ENCODE measurements at regions not wholly inside any gene's neighbourhood (a gene's known extent, or its start where the extent isn't known, plus 50 kb on each side); places are given as distances from the start of the nearest gene placed in this dataset.

DNA sequence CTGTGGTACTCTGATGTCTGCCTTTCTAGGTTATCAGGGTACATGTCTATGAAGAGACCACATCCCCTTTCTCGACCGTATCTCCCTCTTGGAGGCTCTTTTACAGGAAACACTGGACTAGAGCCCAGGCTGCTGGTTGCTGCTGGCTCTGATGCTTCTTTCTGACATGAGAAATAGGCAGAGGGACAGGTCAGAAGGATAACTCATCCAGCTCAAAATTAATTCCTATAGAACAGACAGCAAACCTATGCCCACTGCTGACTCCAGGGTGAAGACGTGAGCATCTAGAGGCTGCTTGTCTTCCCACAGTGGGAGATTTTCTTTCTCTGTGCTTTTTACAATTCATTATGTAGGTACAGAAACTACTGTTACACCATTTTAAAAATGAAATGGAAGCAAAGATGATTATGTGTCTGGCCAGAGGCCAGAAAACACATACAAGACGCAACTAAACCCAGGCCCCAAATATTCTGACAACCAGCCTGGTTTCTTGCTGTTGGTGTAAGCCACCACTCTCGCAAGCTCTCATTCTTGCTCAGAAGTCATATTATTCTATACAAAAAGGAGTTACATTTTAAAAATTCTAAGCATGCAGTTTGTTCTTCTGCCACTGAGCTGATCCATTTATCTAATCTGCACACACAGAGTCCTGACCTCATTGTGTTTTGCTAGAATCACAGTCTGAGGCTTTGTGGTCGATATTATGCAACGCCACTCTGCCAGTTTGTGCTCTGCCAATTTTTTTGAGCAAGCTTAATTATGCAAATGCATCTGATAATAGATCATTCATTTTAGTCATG, 424.3 kb downstream of the KIF20B start:
- no peak for DNase-seq (ENCODE audit: low spot score)

DNA sequence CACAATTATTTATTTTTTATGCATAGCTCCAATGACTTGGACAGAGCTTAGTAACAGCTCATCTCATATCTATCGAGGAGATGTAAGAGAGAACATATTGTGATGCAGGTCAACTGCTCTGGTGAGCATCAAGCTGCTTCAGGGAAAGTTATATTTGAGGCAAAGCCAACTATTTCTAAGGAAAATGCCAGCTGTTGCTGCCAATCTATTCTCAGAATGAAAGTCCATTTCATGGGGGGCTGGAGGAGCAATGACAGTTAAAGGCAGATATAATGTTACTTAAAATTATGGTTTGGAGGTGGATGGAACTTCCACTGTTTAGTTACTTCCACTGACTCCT, 424.8 kb downstream of the KIF20B start:
- DNase-seq (ENCODE audit: low spot score) = no peak

DNA sequence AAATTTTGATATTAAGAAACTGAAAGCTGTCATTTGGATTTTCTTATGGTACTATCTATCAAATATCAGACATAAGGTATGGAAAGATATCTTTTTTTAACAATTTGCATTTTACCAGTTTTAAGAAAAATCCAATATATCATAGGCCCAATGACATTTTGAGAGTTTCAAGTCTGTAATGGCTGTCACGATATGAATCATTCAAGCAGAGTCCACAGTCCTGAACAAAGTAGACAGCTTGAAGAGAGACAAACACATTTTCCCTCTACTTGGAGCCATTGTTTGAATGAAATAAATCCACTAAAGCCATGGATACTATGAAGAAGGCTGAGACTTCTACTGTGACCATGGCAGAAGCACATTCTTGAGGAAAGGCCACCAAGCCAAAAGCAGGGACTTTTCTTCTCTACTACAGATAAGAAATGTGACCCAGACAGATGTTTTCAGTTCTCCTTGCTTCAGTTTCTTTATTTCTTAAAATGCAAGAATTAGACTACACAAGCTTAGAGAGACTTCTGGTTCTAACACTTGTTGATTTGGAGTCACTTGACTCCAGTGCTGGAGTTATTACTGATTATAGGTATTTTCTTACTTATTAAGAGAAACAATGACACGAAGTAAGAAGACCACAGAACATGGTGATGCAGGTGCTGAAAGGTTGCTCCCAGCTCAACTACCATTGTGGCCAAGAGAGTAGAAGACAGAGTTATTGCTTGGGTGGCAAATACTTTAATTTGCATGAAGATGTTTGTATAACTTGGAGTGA, 429.1 kb downstream of the KIF20B start:
- no peak for DNase-seq (ENCODE audit: low spot score)

GRCh38 chr10:90133606-90134005, 432.2 kb downstream of the KIF20B start:
- no peak for DNase-seq (ENCODE audit: low spot score)

- no peak for DNase-seq (ENCODE audit: low spot score)
Observed at GRCh38 chr10:90136731-90137316, 435.4 kb downstream of the KIF20B start.

GRCh38 chr10:90138844-90139243, 437.5 kb downstream of the KIF20B start:
- no peak for DNase-seq (ENCODE audit: low spot score)

- no peak for DNase-seq (ENCODE audit: low spot score)
Observed at GRCh38 chr10:90141791-90142190, 440.4 kb downstream of the KIF20B start.

GRCh38 chr10:90143937-90144336, 442.5 kb downstream of the KIF20B start:
- DNase-seq (ENCODE audit: low spot score) = no peak

DNA sequence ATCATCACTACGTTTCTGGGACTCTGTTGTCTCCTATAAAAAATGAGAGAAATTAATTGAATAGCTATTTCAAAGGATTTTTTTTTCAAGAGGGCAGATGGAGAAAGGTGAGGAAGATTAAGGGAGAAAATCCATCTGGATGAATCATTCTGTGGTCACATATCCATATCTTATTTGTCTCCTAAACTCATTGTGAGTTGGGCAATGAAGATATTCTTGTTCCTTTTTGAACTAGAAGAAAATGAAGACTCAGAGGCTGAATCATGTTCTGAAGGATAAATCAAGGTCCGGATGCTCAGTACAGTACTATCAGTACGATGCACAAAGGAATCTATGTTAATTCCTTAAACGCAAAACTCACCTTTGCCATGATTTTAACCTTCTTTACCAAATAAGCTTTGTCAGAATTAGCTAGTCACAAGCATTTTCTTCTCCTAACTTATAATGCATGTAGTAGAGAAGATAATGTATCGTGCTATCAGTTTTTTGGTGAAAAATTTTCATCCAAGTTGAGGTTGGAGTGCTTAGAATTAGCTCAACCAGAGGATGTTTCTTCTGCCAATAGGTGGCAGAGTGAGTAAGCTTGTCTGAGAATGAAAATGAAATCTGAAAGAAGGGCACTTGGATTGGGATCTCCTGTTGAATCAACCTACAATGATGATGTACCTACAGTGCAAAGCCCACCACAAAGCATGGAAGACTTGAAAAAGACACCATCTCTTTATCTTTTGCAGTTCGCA, 446.9 kb downstream of the KIF20B start:
- no peak for DNase-seq (ENCODE audit: low spot score)

- no peak for DNase-seq (ENCODE audit: low spot score)
Observed at GRCh38 chr10:90149563-90149962, 448.2 kb downstream of the KIF20B start.

- DNase-seq (ENCODE audit: low spot score) = no peak
Observed at GRCh38 chr10:90162271-90162853, 461.0 kb downstream of the KIF20B start.

DNA sequence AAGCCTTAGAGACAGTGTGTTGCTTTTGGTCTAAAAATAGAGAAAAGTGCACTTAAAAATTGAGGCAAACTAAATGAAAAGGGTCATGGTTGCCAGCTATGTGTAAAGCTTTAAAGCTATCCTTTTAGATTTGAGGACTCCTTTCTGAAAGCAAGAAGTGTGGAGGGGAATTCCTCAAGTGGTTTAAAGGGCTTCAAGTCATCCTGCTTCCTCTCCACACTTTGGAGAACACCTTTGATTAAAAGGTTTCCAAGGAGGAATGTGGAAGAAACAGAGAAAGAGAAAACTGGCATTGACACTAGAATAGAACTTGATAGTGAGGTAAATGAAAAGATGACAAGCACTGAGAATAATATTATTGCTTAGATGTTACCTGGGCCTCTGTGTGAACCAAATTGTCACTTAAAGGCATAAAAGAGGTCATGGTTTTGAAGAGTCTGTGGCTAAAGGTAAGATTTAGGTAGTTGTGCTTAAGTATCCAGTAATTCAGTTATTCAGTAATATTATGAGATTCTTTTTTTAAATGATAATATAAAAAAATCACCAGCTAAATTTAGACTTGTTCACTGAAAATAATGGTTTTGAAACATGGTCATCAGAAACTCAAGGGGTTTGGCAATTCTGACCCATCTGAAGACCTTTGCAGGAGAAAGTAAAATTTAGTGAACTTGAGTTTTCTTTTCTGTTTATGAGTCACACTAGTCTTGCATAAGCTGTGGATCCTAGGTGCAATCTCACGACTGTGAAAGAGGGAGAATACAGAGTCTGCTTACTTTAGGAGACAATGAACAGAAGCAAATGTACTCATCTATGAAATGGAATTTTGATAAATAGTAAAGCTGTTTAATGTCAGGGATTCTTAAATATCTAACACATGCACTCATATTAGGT, 466.0 kb downstream of the KIF20B start:
- DNase-seq (ENCODE audit: low spot score) = no peak

GRCh38 chr10:90168244-90168643, 466.9 kb downstream of the KIF20B start:
- DNase-seq (ENCODE audit: low spot score) = no peak

GRCh38 chr10:90171014-90171722, 469.8 kb downstream of the KIF20B start:
- no peak for DNase-seq (ENCODE audit: low spot score)

DNA sequence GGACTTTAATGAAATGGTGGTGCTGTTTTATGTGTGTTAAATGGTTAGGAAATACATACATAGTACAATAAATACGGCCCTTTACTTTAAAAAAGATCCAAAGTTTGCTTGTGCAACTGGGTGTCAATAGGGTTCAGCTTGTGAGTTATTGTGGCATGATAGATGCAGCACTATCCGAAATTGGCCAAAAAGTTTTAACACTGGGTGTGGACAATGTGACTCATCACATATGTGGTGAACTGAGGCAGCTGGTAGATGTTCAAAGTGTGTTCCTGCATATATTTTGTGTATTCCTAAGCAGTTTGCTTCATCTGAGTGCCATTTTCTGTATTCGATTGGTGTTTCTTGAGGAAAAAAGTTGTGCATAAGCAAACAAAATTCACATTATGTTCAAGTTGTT, 473.1 kb downstream of the KIF20B start:
- DNase-seq (ENCODE audit: low spot score) = no peak

- no peak for DNase-seq (ENCODE audit: low spot score)
Observed at GRCh38 chr10:90175161-90175681, 473.8 kb downstream of the KIF20B start.

DNA sequence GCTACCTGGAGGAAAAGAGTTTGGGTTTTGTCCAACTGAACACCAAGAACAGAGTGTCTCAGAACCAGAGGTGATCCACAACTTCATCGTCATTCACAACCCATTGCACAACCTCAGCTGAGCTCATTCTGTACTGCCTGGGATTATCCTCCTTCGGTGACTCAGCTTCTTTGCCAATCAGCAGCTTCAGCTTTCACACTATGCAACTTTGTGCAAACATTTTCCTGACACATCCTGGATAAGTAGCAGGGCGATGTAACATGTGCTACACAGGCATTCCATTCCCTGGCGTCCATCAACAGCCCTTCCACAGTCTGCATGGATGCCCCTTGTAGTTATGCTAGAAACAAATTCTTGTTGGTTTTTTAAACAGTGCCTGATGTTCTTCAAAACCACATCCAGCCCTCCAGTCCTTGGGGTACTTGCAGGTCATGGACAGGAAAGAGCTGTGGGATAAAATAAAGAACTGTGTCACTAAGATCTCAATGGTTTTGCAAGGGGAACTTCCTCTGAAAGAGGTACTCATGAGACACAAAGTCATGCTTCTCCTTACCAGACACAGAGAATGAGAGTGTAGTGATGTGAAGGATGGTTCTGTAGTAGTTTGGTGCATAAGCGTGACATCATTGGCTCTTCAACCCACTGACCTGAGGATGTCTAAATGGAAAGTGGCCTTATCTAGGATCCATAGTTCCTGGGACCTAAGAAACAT, 478.5 kb downstream of the KIF20B start:
- no peak for DNase-seq (ENCODE audit: low spot score)

DNA sequence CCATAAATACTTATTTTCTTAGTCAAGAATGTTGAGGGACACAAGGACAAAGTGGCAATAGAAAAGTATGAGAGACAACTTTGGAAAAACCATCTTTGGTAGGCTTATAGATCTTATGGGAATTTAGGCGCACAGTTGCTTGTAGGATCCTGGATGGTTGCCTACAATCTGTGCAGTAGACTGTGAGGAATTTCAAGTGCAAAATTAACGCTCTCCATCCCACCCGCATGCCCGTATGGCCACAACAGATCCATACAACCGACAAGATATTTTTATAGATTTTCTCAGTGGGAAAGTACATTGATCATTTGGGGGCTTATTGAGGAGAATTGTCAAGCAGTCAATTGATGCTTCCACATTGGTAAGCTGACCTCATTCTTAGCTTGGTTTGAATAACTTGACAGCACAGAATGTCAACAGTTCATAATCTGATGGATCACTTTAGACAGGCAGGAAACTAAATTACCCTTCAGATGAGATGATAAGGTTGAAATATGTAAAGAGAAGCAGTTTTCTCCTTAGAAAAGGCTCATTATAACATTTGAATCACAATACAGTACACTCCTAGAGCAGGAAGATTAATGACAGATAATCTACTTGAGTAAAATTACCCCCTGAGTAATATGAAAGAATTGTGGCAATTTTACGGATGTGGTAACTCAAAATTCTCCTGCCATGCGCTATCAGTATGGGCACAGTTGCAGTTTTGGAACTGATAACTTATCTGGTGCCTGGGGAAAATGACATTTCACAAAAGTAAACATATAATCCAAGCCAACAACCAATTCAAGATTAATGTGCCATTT, 479.7 kb downstream of the KIF20B start:
- DNase-seq (ENCODE audit: low spot score) = no peak

GRCh38 chr10:90192825-90193224, 491.4 kb downstream of the KIF20B start:
- no peak for DNase-seq (ENCODE audit: low spot score)

Data from GM03348 (cell line).